HFFc6 (cell line): ENCODE measurements at regions not wholly inside any gene's neighbourhood (a gene's known extent, or its start where the extent isn't known, plus 50 kb on each side); places are given as distances from the start of the nearest gene placed in this dataset.

Experiments
- DNase-seq: peaks from one replicate; pipeline ENCODE4 v3.0.0-alpha.2; 2018
- H3K27ac Mint-ChIP-seq: 2 replicates; pipeline ENCODE4 v1.8.0; 2020; ENCODE audit warnings: mild to moderate bottlenecking, mixed read lengths
- H3K27me3 Mint-ChIP-seq: 2 replicates; pipeline ENCODE4 v1.8.0; 2021; ENCODE audit warnings: mild to moderate bottlenecking, moderate library complexity, mixed read lengths; ENCODE audit not compliant: insufficient read depth
- H3K36me3 Mint-ChIP-seq: 2 replicates; pipeline ENCODE4 v1.8.0; 2021; ENCODE audit warnings: low read depth, mixed read lengths
- H3K4me1 Mint-ChIP-seq: 2 replicates; pipeline ENCODE4 v1.8.0; 2020; ENCODE audit warnings: low read depth, mixed read lengths
- H3K4me3 Mint-ChIP-seq: 2 replicates; pipeline ENCODE4 v1.8.0; 2020; ENCODE audit warnings: mild to moderate bottlenecking, moderate library complexity, mixed read lengths
- H3K9me3 Mint-ChIP-seq: 2 replicates; pipeline ENCODE4 v1.8.0; 2020; ENCODE audit warnings: mild to moderate bottlenecking, mixed read lengths
- TF ChIP-seq, protein P1 (sequence below): fragments of 200-600 bp; sonication (generic); IDR thresholded peaks from 2 replicates; pipeline ENCODE4 v1.5.0; 2021; ENCODE audit warnings: antibody characterized with exemption, mild to moderate bottlenecking

DNA sequence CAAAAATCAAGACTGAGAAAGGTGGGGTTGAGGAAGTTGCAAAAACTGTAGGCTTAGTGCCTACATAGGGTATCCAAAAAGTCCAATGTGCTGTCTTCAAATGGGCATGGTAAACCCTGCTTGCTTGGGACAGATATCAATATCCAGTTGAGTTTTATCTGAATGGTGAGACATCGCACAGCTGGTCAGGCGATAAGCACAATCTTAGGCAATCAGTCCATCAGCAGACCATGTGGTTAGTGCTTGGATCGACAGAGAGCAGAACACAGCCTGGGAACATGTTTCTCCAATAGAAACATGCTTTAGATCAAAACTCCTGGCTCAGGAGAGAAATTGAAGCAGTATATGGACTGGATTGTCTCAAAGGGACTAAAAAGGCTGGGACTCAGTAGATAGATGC lies 151.3 kb upstream of the IPO5 start:
- peaks cover 7% of the 10 kb centered on the region; the same call in 1 of the 2 replicates for H3K27me3 Mint-ChIP-seq
- H3K27ac Mint-ChIP-seq, result no peak overlapping the region
- DNase-seq, result no peak
- H3K36me3 Mint-ChIP-seq, result no peaks in the 10 kb centered on the region
- no peaks in the 10 kb centered on the region for H3K9me3 Mint-ChIP-seq
- peaks cover 9% of the 10 kb centered on the region for H3K4me1 Mint-ChIP-seq
- H3K4me3 Mint-ChIP-seq, result no peak overlapping the region
- TF ChIP-seq, protein P1, sequence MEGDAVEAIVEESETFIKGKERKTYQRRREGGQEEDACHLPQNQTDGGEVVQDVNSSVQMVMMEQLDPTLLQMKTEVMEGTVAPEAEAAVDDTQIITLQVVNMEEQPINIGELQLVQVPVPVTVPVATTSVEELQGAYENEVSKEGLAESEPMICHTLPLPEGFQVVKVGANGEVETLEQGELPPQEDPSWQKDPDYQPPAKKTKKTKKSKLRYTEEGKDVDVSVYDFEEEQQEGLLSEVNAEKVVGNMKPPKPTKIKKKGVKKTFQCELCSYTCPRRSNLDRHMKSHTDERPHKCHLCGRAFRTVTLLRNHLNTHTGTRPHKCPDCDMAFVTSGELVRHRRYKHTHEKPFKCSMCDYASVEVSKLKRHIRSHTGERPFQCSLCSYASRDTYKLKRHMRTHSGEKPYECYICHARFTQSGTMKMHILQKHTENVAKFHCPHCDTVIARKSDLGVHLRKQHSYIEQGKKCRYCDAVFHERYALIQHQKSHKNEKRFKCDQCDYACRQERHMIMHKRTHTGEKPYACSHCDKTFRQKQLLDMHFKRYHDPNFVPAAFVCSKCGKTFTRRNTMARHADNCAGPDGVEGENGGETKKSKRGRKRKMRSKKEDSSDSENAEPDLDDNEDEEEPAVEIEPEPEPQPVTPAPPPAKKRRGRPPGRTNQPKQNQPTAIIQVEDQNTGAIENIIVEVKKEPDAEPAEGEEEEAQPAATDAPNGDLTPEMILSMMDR, result no peak

DNA sequence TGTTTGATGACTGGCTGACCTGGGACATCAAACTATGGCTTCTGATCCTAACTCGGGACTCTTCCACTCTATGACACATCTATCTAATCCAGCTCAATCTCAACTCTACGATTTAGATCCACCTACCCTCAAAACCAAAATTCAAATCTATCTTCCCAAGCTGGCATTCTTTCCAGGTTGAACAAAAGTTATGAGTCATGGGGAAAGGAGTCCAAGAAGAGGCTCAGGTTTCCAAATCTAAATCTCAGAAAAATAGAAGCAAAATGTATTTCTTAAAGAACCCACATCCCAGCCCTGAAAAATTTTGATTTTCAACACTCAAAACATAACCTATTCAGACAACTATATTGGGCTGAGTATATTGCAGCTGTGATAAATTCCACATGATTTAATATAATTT lies 143.9 kb upstream of the IPO5 start:
- H3K27me3 Mint-ChIP-seq, result peaks cover 8% of the 10 kb centered on the region
- peaks cover 6% of the 10 kb centered on the region; the same call in 1 of the 2 replicates for H3K4me1 Mint-ChIP-seq
- TF ChIP-seq, protein P1, result no peak
- H3K4me3 Mint-ChIP-seq, result no peak overlapping the region
- no peaks in the 10 kb centered on the region for H3K9me3 Mint-ChIP-seq
- no peak overlapping the region for H3K27ac Mint-ChIP-seq
- H3K36me3 Mint-ChIP-seq, result no peaks in the 10 kb centered on the region
- DNase-seq, result no peak

DNA sequence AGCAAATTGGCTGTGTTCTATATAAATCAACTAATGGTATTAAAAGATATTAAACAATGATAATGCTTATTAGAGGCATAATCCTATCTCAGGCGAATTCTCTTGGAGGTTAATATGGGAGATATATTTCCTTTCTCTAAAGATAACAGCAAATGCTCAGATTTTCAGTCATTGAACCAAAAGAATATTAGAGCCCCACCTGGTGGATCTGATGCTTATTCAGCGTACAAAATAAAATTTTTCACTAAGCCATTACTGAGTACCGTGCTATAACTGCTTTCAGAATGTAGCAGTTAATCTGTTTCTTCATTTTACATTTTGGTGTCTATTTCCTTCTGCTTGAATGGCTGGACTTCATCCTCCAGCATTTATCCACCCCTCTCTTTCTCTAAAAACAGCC lies 143.3 kb upstream of the IPO5 start:
- TF ChIP-seq, protein P1, result peak; percentile 78
- H3K9me3 Mint-ChIP-seq, result no peaks in the 10 kb centered on the region
- no peak overlapping the region for H3K27ac Mint-ChIP-seq
- H3K36me3 Mint-ChIP-seq, result no peaks in the 10 kb centered on the region
- peak; percentile 13 for DNase-seq
- peaks cover 6% of the 10 kb centered on the region; the same call in 1 of the 2 replicates for H3K4me1 Mint-ChIP-seq
- H3K27me3 Mint-ChIP-seq, result peaks cover 7% of the 10 kb centered on the region
- H3K4me3 Mint-ChIP-seq, result no peak overlapping the region

DNA sequence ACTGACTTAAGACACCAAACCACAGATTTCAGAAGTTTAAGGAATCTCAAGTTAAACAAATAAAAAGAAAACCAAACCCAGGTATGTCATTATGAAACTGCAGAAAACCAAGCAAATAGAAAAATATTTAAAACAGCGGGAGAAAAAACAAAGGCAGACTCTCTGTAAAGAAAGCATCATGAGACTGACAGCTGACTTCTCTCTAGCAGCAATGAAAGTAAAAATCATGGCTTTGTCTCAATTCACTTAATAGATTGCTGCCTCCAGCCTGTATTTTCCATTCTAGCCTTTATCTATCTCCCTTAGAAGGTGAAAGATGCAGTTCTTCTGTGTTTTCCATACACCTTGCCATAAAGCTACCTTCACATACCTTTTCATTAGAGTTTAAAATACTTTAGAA lies 131.1 kb upstream of the IPO5 start:
- Mint-ChIP-seq H3K9me3 (no peaks in the 10 kb centered on the region), H3K27me3 (peaks cover 18% of the 10 kb centered on the region), H3K27ac (no peak overlapping the region), H3K36me3 (no peaks in the 10 kb centered on the region), H3K4me1 (no peaks in the 10 kb centered on the region), H3K4me3 (no peak overlapping the region)
- no peak for DNase-seq
- TF ChIP-seq, protein P1, result no peak

DNA sequence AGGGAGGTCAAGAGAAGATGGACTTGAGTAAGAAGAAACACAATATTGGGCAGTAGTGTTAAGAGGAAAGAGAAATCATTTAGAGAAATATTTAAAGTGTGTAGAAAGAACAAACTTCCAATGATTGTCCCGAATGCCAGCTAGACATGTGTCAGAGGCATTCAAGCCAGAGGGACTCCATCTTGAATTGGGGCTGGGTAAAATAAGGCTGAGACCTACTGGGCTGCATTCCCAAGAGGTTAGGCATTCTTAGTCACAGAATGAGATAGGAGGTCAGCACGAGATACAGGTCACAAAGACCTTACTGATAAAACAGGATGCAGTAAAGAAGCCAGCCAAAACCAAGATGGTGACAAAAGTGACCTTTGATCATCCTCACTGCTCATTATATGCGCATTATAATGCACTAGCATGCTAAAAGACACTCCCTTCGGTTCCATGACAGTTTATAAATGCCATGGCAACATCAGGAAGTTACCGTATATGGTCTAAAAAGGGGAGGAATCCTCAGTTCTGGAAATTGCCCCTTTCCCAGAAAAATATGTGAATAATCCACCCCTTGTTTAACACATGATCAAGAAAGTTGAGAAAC lies 127.0 kb upstream of the IPO5 start:
- peaks cover 8% of the 10 kb centered on the region for H3K27me3 Mint-ChIP-seq
- no peak overlapping the region for H3K4me3 Mint-ChIP-seq
- no peak overlapping the region for H3K27ac Mint-ChIP-seq
- no peaks in the 10 kb centered on the region for H3K36me3 Mint-ChIP-seq
- H3K4me1 Mint-ChIP-seq, result no peaks in the 10 kb centered on the region
- no peak for DNase-seq
- TF ChIP-seq, protein P1, result no peak
- H3K9me3 Mint-ChIP-seq, result no peaks in the 10 kb centered on the region

DNA sequence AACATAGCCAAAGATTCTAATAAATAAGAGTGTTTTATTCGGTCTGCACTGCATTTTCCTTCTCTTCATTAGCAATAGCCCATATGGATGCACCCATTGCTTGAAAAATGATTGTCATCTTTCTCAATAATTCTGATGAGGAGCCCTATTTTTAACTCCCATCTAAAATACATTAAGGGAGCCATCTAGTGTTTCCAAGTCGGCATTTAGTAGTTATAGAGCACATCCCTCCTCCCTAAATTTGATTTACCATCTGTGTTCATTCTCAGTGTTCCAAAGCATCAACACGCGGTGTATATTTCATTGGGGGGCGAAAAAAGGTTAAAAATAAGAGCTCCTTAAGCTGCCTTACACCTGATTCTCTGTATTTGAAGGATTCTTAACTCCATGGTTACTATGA lies 119.2 kb upstream of the IPO5 start:
- Mint-ChIP-seq H3K9me3 (no peaks in the 10 kb centered on the region), H3K27me3 (peaks cover 4% of the 10 kb centered on the region), H3K4me3 (no peak overlapping the region), H3K36me3 (no peaks in the 10 kb centered on the region), H3K27ac (no peak overlapping the region), H3K4me1 (no peaks in the 10 kb centered on the region)
- TF ChIP-seq, protein P1, result no peak
- DNase-seq, result no peak
